NOMO-1 treated with dmso at 0.1 percent for 144 hours (cell line): ENCODE measurements at regions not wholly inside any gene's neighbourhood (a gene's known extent, or its start where the extent isn't known, plus 50 kb on each side); places are given as distances from the start of the nearest gene placed in this dataset.
"Not testable (repeated sequence)": the region's sequence is repeated elsewhere in the genome, so short reads cannot be mapped to it uniquely, and the experiment has no call there.

Experiments
- DNase-seq: peaks from one replicate; lab custom pipeline; 2025; ENCODE audit not compliant: unreplicated experiment; lab: John Stamatoyannopoulos, UW

DNA sequence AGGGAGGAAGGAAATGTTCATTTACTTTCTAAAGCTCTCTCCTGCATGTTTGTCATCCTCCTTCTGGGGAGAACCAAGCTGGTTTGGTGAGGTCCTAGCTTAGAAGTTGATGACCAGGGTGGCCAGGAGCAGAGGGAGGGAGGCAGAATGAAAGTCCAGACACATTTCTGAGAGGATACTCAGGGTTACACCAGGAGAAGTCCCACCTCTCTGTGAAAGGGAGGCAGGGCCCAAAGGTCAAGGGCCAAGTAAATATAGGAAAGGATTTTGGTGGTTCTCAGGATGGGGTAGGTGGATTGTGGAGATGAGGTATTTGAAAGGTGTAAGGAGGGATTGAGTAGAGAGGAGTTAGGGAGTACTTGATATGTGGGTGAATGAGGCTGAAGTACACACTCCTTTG, 58.0 kb upstream of the FBXO11 start:
- DNase-seq = no peak

GRCh38 chr2:47964722-47965434, 58.6 kb upstream of the FBXO11 start:
- DNase-seq = no peak

- not testable (repeated sequence) for DNase-seq
These were observed 70.4 kb upstream of the FBXO11 start for GRCh38 chr2:47976728-47977127.

- DNase-seq = no peak
These were observed 77.7 kb upstream of the FBXO11 start for GRCh38 chr2:47984041-47984440.

DNA sequence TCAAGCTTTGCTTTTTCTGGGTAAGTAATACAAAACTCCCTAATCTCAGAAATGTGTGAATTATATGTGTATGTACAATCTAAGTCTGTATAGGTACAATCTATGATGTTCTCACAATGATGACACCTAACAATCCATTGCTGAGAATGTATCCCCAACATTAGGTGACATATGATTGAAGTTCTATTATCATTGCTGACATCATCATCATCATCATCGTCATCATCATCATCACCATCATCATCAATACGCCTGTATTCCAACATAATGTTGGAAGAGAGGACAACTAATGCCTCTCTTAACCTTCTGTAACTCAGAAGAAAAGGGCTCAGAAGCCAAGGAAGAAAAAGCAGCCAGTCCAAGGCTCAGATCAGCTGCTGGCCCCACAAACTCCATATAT, 84.2 kb upstream of the FBXO11 start:
- no peak for DNase-seq

GRCh38 chr2:47992671-47993070, 86.4 kb upstream of the FBXO11 start:
- DNase-seq = no peak

- no peak for DNase-seq
These were observed 90.5 kb upstream of the FBXO11 start for GRCh38 chr2:47996808-47997207.

- no peak for DNase-seq
These were observed 93.2 kb upstream of the FBXO11 start for GRCh38 chr2:47999512-47999911.

DNA sequence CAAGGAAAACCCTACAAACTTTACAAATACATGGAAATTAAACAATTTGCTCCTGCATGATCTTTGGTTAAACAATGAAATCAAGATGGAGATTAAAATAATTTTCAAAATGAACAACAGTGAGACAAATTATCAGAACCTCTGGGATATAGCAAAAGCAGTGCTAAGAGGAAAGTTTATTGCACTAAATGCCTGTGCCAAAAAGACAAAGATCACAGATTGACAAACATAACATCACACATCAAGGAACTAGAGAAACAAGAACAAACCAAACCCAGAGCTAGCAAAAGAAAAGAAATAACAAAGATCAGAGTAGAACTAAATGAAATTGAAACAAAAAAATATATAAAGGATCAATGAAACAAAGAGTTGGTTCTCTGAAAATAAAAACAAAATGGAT, 95.2 kb upstream of the FBXO11 start:
- no peak for DNase-seq

- no peak for DNase-seq
These were observed 99.8 kb upstream of the FBXO11 start for GRCh38 chr2:48006094-48006493.

- no peak for DNase-seq
These were observed 101.5 kb upstream of the FBXO11 start for GRCh38 chr2:48007699-48008268.

DNA sequence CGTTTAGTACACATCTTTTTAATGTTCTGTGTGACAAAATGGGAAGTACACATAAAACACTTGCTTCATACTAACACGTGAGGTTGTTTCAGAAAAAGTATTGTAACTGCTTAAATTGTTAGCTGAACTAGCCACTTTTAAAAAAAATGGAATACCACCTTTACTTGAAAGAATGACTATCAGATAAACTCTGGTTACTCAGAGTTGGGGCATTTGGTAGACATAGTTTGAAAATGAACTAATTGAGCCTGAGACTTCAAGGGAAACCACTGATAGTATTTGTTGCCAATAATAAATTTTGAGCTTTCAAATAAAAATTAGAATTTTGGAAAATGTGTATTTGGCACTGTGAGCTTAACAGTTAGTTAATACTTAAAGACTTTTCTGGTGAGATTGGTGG, 103.0 kb upstream of the FBXO11 start:
- no peak for DNase-seq

DNA sequence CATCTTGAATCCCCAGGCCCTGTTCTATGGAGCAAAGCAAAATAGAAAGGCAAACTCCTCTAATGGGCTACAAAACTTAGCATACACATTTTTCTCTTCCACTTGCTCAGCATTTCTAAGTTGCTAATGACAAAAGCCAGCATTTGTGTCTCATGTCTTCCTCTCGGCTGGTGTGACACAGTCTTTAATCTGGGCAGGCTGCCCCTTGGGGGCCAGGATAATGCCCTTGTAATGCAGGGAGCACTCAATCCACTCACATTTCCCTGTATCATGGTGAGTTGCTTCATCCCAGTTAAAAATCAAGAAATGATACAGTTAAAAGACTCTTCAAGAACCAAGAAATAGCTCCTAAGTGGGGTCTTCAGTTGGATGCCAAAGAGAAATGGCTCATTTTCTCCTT, 109.1 kb upstream of the FBXO11 start:
- DNase-seq = no peak

GRCh38 chr2:48016225-48017019, 110.1 kb upstream of the FBXO11 start:
- DNase-seq = no peak

GRCh38 chr2:48017136-48017535, 110.8 kb upstream of the FBXO11 start:
- DNase-seq = no peak

GRCh38 chr2:48018480-48018879, 112.2 kb upstream of the FBXO11 start:
- no peak for DNase-seq

GRCh38 chr2:48026865-48027264, 120.6 kb upstream of the FBXO11 start:
- DNase-seq = no peak

- DNase-seq = no peak
These were observed 126.5 kb upstream of the FBXO11 start for GRCh38 chr2:48032765-48033164.

- DNase-seq = no peak
These were observed 128.0 kb upstream of the FBXO11 start for GRCh38 chr2:48034295-48034694.

GRCh38 chr2:48036312-48036711, 130.0 kb upstream of the FBXO11 start:
- DNase-seq = no peak

- no peak for DNase-seq
These were observed 133.1 kb upstream of the FBXO11 start for GRCh38 chr2:48039209-48039990.
